ENCODE measurements at regions not wholly inside any gene's neighbourhood (a gene's known extent, or its start where the extent isn't known, plus 50 kb on each side); places are given as distances from the start of the nearest gene placed in this dataset.
"Not testable (repeated sequence)": the region's sequence is repeated elsewhere in the genome, so short reads cannot be mapped to it uniquely, and the experiment has no call there.

DNA sequence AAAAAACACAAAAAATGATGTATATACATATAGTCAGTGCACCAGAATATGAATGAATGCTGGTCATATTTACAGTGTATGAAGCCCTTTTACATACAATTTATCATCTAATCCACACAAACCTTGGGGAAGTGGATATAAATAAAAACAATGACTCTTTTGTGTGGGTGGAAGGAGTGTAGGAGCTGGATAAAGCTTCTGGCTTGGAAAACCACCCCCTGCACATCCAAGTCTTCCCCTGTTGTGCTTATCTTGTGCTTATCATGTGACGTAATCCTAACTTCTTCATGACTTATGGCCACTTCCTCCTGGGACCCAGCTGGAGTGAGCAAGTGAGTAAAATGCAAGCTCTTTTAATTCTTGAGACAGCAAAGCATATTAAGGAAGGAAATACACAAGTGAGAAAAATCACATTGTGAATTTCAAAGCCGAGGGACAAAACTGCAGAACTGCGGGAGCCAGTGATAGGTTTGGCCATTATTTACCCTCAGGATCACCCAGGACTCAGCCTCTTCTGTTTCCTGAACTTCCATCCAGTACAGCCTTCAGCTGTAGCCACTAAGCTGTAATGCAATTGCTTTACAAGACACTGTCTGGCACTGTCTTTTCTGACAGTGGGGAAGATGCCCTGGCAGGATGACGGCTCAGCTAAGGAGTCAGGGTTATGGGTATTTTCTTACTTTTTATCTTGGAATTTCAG is 104.0 kb upstream of the PPM1J start:
- no peak for DNase-seq

DNA sequence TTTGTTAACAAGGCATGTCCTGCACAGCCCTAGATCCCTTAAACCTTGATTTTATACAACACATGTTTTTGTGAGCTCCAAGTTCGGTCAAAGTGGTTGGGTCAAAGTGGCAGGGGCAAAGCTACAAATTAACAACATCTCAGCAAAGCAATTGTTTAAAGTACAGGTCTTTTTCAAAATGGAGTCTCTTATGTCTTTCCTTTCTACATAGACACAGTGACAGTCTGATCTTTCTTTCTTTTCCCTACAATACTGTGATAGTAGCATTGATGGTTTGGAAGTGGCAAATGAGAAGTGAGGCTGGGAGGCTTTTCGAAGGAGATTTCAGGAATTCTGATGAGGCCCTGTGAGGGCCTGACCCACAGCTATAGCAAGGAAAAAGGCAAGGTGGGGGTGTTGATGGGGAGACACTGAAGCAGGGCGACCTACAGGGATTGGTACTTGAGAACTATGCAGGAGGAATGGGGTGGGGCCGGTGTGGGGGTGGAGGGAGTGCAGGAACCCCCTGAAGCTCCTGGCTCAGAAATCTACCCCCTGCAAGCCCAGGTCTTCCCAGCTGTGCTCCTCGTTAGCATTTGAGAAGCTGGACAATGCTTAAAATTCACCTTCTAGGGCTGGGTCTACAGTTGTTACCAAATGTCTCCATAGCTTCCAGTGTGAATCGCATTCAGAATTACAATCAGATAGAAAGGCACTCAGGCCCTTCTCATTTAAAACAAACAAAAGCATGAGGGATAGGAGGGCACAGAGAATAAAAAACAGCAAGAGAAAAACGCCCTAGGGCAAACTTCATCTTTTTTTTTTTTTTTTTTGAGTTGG is 102.6 kb upstream of the PPM1J start:
- no peak for DNase-seq

DNA sequence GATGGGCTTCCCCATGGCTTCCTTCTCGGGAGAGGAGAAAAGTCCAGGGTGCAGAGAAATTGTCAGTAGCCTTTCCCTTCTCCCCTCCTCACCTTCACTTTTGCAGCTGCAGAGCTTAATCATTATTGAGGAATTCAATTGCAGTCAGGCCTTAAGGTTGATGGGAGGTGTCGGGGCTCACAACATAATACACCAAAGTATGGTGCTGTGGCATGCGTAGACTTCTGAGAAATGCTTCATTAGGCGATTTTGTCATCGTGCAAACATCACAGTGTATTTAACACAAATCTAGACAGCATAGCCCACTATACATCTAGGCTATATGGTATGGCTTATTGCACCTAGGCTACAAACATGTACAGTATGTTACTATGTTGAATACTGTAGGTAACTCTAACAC is 100.2 kb upstream of the PPM1J start:
- DNase-seq = no peak

DNA sequence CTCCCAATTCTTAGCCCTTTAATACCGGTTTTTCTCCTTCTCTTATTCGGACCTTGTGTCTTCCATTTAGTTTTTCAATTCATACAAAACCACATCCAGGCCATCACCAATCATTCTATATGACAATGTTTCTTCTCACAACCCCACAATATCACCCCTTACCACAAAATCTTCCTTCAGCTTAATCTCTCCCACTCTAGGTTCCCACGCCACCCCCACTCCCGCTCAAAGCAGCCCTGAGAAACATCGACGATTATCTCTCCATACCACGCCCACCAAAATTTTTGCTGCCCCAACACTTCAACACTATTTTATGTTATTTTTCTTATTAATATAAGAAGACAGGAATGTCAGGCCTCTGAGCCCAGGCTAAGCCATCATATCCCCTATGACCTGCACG is 99.5 kb upstream of the PPM1J start:
- DNase-seq = not testable (repeated sequence)

DNA sequence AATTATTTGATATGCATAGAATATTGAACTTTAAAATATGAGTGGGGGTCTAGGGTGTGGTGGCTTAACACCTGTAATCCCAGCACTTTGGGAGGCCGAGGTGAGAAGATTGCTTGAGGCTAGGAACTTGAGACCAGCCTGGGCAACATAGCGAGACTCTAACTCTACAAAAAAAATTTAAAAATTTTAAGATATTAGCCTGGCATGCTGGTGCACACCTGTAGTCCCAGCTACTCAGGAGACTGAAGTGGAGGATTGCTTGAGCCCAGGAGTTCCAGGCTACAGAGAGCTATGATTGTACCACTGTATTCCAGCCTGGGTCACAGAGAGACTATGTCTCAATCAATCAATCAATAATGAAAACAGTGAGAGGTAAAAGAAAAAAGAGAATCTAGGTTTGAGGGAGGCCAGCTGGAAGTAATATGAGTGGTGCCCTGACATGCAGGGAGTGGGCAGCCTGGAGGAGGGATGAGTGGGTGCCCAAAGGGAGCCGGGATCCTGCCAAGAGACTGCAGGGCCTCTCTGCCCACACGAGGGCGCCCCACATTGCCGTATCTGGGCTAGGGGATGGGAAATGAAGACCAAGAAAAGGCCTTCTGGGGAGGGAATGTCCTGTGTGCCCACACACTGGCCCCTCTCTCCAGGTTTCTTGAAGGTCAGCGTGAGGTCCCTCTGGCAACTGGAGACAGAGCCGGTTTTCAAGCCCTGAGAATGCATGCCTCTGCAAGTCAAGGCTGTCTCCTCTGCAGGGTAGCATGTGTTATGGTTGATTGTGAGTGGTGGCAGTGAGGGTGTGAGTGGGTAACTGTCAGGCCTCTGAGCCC is 93.9 kb upstream of the PPM1J start:
- peak; percentile 33 for DNase-seq

DNA sequence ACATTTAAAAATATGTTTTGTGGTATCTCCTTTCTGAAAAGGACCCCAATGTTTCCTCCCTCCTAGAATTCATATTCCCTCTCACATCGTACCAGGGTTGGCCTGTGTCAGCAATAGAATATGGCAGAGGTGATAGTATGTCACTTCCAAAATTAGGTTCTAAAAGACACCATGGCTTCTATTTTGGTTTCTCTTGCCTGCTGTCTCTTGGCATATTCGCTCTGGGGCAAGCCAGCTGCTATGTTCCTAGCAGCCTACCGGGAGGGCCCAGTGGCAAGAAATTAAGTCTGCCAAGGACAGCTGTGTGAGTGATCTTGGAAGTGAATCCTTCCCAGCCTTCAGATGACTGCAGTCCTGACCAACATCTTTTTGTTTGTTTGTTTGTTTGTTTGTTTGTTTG is 92.9 kb upstream of the PPM1J start:
- no peak for DNase-seq

DNA sequence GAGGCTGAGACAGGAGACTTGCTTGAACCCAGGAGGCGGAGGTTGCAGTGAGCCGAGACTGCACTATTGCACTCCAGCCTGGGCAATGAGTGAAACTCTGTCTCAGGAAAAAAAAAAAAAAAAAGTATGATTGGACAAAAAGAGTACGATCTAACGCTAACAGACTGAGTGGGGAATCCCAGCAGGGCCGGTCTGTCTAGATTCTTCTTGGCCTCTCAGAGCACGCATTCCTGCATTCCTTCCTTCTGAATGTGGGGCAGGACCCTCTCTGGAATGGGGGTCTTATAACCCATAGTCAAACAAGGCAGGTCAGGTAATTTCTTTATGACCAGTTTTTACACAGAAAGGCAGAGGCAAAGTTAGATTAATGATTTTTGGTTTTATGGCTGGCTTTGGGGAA is 92.0 kb upstream of the PPM1J start:
- no peak for DNase-seq

DNA sequence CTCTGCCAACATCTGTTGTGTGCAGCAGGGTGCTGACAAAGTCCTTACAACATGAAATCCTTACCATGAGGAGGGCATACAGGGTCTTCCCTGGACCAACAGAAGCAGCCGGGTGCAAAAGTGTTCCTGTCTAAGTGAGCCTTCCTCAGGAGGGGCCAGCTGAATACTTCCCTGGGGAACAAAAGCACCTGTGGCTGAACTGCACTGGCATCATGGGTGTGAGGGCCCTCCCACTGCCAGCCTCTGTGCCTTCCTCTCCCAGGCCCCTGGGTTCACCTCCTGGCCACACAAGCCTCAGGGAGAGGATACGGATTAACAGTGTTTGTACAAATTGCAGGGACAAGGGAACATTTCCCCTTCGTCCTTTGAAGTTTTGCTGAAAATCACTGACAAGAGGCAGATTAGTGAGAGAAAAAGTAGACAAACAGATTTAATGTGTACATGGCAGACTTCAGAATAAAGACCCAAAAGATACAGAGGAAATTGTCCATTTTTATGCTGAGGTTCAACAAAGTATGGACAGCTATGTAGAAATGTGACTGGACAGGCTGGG is 91.0 kb upstream of the PPM1J start:
- no peak for DNase-seq

DNA sequence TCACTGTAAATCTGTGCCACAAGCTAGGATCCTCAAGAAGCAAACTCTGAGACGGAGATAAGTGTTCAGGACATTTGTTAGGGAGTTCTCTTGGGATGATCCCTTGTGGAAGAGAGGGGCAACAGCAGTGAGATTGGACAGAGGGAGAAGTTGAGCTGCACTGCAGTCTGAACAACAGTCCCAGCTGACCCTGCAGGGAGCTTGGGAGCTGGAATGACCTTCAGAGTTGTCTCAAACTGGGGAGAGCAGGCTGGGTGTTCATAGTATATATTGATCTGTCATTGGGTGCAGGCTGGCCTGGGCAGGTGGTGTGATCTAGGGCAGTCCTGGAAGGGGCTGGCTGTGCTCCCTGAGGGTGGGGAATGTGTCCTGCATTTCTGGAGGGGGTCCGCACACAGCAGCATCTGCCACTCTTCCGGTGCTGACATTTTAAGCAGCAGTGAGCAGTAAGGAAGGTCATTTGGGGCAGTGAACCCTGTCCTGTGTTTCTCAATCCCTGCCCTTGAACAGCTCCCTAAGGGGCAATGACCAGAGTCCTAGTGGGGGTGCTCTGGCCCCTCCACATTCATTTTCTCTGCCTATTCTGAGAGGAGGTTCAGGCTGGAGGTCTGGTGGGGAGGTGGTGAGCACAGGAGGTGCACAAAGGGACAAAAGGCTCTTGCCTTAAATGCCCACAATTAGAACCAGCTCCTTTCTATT is 90.2 kb upstream of the PPM1J start:
- DNase-seq = no peak

DNA sequence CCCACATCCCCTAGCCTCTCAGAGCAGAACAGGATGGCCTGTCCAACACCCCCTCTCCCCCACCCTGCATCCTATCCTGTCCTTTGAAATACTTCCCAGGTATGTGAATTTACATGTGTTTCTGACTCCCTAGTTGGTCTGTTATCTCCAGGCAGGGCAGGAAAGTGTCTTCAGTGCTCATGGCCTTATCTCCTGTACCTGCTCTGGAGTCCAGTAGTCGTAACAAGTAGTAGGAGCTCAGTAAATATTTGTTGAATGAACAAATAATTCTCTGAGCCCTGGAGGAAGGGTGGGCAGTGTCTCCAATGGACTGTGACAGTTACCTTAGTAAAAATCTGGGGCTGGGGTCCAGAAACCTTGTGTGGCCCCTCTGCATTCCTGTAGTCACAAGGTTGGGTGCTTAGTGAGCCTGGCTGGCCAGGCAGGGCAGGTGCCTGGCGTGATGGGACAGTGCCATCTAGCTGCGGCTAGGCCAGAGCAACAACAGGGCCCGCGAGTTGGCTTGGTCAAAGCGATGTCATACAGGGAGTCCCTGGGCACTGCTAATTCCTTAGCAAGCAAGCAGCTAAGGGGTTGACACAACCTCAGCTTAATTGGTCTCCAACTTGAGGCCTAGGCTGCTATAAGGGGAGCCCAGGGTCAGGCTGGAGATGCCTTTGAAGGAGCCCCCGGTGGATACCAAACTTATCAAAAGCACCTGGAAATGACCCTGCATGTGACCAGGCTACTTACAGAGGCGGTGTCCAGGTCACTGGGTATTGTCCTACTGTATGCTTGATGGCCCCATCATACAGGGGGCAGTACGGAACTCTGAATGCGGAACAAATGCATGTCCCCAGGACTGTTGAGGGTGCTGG is 89.0 kb upstream of the PPM1J start:
- DNase-seq = peak; percentile 55

DNA sequence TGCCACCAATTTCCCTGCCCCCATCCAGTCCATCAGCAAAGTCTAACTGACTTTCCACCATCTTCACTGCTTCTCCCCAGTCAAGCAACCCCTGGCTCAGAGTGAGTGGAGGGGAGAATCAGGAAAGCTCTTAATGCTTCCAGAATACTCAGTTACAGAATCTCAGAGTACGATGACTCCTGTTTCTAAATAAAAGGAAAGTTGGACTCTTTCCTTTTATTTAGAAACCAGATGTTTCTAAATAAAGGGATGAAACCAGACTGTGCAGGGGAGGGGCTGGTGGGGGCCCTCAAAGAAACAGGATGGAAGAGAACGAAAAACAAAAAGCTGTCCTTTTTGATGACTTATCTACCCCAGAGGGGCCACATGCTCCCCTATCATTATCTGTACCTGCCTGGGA is 85.2 kb upstream of the PPM1J start:
- DNase-seq = no peak

DNA sequence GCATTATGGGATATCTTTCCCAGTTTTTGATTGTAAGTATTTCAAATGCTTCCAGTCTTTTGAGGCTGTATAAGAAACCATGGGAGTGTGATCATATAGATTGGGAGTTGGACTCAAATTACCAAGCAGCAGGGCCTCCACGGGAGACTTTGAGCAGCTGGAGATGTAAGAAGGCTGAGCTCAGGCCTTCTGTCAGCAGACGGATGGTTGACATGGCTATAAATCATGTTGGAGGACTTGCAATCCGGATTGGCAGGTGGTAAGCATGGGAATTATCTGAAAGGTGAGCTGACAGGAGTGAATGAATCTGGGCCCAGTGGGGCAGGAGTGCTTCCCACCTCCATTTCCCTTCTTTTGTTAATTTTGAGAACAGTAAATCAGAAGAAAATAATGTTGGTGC is 83.2 kb upstream of the PPM1J start:
- DNase-seq = no peak

DNA sequence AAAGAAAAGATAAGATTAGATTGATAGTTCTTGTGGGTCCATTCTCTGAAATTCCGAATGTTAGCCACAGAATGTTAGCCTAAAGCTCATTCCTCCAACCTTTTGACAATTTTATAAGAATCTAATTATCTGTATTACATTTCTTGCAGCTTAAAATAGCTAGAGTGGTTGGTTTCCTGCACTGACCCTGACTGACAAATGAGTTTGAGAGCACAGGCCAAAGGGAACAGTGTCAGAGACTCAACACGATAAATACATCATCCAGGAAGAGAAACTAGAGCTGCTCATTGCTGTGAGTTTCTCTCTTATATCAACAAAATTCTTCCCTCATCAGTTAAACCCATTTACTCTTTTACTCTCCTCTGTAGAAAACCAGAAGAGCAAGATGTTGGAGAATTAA is 82.1 kb upstream of the PPM1J start:
- DNase-seq = no peak

DNA sequence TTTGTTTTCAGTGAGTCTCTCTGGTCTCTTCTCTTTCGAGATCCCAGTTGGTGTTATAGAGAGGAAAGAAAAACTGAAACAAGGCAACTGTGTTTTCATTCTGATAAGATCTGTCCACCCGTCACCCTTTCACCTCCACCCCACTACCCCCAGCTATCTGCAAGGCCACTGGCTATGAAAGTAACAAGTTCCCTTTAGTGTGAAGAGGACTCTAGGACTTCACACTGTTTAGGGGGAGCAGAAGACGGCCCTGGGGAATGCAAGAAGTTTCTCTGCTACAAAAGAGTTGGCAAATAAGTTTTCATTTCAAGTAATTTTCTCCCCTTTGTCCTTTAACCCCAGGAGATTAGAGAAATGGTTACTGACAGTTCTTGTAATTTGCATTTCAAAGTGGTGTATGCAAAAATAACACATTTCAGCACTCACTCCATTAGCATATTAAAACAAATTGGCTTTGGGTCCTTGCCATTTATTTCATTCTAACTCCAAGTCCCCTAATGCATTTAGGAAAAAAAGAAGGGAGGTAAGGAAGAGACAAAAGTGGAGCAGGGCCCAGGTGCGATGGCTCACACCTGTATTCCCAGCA is 79.6 kb upstream of the PPM1J start:
- no peak for DNase-seq

DNA sequence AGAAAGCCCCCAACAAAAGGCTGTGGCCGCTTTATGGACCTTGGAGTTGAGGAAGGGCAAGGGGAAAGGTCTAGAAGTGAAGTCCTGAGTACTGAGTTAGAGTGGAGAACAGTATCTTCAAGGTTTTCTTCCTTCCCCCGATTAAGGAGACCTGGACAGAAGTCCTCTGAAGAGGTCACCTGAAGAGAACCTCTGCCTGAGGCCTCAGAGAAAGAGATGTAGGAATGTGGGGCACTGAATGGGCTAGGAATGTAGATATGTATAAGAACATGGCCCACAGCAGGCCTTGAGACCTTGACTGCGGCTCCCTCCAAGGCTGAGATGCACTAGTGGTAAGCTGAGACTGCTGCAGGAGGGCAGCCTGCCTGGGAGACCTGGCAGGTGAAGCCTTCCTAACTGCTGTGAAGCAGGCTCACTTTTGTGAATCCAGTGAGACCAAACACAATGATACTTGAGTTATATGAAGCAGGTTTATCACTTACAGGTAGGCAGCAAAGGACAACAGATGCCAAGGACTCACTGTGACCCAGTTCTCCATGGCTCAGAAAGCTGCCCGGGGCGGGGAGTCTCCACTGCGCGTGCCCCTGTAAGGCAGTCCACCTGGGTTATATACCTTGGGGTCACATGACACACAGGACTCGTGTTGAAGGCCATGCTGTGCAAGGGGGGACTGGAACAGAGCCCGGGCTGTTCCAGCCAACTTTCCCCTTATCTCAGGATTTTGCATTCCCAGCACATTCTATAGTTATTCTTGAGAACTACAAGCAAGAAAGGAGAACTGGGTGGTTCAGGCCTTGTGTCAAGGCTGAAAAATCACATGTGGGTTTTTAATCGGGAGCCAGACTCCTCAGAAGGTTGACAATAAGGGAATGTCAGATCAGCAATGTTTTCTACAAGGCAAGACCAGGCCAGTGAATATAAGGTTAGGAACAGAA is 78.8 kb upstream of the PPM1J start:
- no peak for DNase-seq

DNA sequence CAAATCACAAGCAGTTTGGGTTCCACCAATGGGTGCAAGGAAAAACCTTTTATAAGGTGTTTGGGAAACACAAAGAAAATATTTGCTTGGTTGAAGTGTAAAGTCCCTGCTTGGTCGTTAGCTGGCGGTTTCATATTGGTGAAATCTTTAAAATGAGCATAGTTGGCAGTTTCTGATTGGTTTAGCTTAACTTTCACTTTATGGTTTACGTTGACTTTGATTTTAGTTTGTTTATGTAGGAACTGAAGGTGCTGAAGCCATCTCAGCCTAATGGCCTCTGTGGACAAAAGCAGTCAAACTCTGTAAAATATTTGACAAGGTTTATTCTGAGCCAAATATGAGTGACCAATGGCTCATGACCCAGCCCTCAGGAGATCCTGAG is 76.6 kb upstream of the PPM1J start:
- no peak for DNase-seq

DNA sequence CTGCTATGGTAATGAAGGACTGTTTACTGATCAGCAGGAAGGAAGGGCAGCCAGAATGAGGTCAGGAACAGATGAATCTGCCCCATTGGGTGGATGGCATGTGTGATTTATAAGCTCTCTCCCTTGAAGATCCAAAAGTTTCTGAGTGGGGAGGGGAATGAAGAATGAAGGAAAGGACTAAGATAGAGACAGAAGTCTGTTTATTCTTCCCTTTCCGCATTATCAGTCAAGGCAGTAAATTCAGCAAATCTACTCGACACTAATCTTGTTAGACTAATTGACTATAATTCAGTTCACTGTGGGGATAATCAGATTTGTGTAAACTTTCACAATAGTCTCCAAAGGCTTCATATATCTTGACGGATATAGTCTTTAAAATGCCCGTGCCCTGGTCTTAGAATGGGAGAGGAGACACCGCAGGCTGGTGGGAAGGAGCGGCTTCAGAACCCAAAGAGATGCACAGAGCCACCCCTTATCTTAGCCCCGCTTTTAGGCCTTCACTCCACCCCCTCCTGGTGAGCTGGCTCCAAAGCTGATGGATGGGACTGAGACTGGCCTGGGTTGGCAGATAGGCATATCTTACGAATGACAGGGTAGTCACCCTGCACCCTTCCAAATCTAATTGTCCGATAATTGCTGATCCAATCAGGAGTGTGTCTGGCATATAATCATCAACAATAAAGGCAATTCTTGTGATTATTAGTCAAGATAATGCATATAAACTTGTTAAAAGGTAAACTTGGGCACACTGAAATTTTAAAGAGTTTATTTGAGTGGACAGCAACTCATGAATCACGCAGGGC is 76.0 kb upstream of the PPM1J start:
- DNase-seq = no peak

DNA sequence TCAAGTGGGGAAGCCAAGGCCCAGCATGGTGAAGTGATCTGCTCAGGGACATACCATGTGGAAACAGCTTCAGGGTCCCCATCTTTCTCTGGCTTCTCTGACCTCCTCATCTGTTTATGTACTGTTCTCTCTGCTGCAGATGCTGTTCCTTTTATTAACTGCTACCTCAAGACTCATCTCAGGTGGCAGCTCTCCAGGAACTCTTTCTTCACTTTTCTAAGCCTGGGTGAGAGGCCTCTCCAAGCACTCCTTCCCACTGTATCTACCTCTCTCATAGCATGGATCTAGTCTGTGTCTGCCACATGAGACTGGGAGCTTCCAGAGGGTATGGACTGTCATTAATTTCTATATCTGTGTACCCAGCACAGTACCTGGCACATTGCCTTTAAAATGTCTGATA is 73.4 kb upstream of the PPM1J start:
- no peak for DNase-seq

DNA sequence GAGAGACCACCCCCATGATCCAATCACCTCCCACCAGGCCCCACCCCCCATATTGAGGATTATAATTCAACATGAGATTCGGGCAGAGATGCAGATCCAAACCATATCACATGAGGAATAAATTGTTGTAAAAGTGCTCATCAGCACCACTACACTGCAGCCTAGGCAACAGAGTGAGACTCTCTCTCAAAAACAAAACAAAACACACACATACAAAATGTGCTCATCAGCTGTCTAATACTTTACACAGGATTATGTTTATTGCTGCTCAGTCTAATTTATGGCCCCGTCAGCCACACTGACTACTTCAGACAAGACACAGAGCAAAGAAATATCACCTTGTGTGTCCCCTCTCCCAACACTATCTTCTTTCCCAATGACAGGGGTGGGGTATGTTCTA is 72.9 kb upstream of the PPM1J start:
- no peak for DNase-seq
